ENCODE measurements at regions not wholly inside any gene's neighbourhood (a gene's known extent, or its start where the extent isn't known, plus 50 kb on each side); places are given as distances from the start of the nearest gene placed in this dataset.

DNA sequence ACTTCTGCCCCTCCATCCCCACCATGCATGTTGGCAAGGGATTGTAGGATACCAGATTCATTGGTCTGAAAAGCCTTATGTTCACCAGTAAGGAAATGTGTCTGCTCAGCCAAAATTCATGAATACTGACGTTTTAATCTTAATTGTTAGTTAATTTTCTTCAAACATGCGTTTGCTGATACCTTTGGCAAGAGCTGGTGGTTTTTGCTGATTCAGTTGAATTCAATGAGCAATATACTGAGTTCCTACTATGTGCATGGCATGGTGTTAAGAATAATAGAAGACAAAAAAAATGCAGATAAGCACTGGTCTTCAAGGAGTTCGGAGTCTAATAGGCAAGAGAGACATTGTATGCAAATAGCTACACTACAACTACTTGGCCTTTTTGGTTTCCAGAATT, 811.6 kb downstream of the BCL11A start:
- intact Hi-C loops (cut with DNase I) = no loop called here

GRCh38 chr2:59739166-59739565, 814.3 kb downstream of the BCL11A start:
- no peak overlapping the region for H3K27ac ChIP-seq (ENCODE audit: low read depth in 1 of 2, low read length in 2 of 2)
- no peaks in the 10 kb centered on the region for H3K36me3 ChIP-seq (ENCODE audit: control insufficient read depth in 1 of 2, insufficient read depth in 2 of 2, low read length in 1 of 2)
- no peaks in the 10 kb centered on the region for H3K27me3 ChIP-seq (ENCODE audit: control insufficient read depth in 1 of 2, insufficient read depth in 2 of 2, low read length in 1 of 2)
- 83 to 87% methylated on average over 4 of the region's 4 CpGs for WGBS, 2 donors
- DNase-seq (no peak), ATAC-seq (ENCODE audit: low FRiP score) (no peak)
- no peaks in the 10 kb centered on the region for H3K9me3 ChIP-seq (ENCODE audit: control insufficient read depth, low read length)
- no peaks in the 10 kb centered on the region for H3K4me1 ChIP-seq (ENCODE audit: control insufficient read depth in 1 of 2, insufficient read depth in 2 of 2, low read length in 2 of 2)
- H3K4me3 ChIP-seq (ENCODE audit: low read length in 2 of 2) = no peak overlapping the region
- intact Hi-C loops (cut with DNase I) = no loop called here

More for the DNA sequence above, 811.6 kb downstream of the BCL11A start:
- no peaks in the 10 kb centered on the region for H3K36me3 ChIP-seq (ENCODE audit: control insufficient read depth in 1 of 2, insufficient read depth in 2 of 2, low read length in 1 of 2)
- no peaks in the 10 kb centered on the region for H3K9me3 ChIP-seq (ENCODE audit: control insufficient read depth, low read length)
- no peak for ATAC-seq (ENCODE audit: low FRiP score)
- whole genome bisulfite sequencing, 2 donors = 71 to 85% methylated on average over 3 of the region's 3 CpGs
- no peaks in the 10 kb centered on the region for H3K4me1 ChIP-seq (ENCODE audit: control insufficient read depth in 1 of 2, insufficient read depth in 2 of 2, low read length in 2 of 2)
- H3K4me3 ChIP-seq (ENCODE audit: low read length in 2 of 2) = no peak overlapping the region
- no peak overlapping the region for H3K27ac ChIP-seq (ENCODE audit: low read depth in 1 of 2, low read length in 2 of 2)
- DNase-seq = no peak
- no peaks in the 10 kb centered on the region for H3K27me3 ChIP-seq (ENCODE audit: control insufficient read depth in 1 of 2, insufficient read depth in 2 of 2, low read length in 1 of 2)

DNA sequence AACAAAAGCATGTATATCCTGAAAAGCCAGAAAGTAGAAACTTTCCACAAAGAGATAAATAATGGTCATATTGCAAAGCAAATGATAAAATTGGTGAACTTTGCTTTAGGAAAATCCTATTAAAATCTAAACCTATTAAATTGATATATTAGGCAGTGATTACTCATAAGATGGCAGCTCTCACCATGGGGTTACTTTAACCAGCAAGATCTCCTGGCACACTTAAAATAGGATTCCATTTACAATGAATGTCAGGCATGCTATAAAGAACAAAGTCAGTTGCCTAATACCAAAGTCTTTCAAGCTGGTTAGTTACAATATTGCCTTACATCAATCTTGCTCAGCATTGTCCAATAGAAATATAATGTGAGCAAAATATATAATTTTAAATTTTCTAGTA, 816.2 kb downstream of the BCL11A start:
- no peak for DNase-seq

GRCh38 chr2:59734743-59735142, 818.7 kb downstream of the BCL11A start:
- no peaks in the 10 kb centered on the region for H3K9me3 ChIP-seq (ENCODE audit: control insufficient read depth, low read length)
- intact Hi-C loops (cut with DNase I) = no loop called here
- WGBS, 2 donors = 58 to 68% methylated on average over 4 of the region's 4 CpGs
- H3K4me3 ChIP-seq (ENCODE audit: low read length in 2 of 2) = no peak overlapping the region
- no peaks in the 10 kb centered on the region for H3K4me1 ChIP-seq (ENCODE audit: control insufficient read depth in 1 of 2, insufficient read depth in 2 of 2, low read length in 2 of 2)
- H3K27me3 ChIP-seq (ENCODE audit: control insufficient read depth in 1 of 2, insufficient read depth in 2 of 2, low read length in 1 of 2) = no peaks in the 10 kb centered on the region
- ATAC-seq (ENCODE audit: low FRiP score) (no peak), DNase-seq (no peak)
- no peaks in the 10 kb centered on the region for H3K36me3 ChIP-seq (ENCODE audit: control insufficient read depth in 1 of 2, insufficient read depth in 2 of 2, low read length in 1 of 2)
- H3K27ac ChIP-seq (ENCODE audit: low read depth in 1 of 2, low read length in 2 of 2) = no peak overlapping the region

More for the DNA sequence above, 816.2 kb downstream of the BCL11A start:
- H3K9me3 ChIP-seq (ENCODE audit: control insufficient read depth, low read length) = no peaks in the 10 kb centered on the region
- no peak for ATAC-seq (ENCODE audit: low FRiP score)
- H3K27ac ChIP-seq (ENCODE audit: low read depth in 1 of 2, low read length in 2 of 2) = no peak overlapping the region
- no peak overlapping the region for H3K4me3 ChIP-seq (ENCODE audit: low read length in 2 of 2)
- no peaks in the 10 kb centered on the region for H3K36me3 ChIP-seq (ENCODE audit: control insufficient read depth in 1 of 2, insufficient read depth in 2 of 2, low read length in 1 of 2)
- intact Hi-C loops (cut with DNase I) = no loop called here
- no peaks in the 10 kb centered on the region for H3K4me1 ChIP-seq (ENCODE audit: control insufficient read depth in 1 of 2, insufficient read depth in 2 of 2, low read length in 2 of 2)
- no peaks in the 10 kb centered on the region for H3K27me3 ChIP-seq (ENCODE audit: control insufficient read depth in 1 of 2, insufficient read depth in 2 of 2, low read length in 1 of 2)

DNA sequence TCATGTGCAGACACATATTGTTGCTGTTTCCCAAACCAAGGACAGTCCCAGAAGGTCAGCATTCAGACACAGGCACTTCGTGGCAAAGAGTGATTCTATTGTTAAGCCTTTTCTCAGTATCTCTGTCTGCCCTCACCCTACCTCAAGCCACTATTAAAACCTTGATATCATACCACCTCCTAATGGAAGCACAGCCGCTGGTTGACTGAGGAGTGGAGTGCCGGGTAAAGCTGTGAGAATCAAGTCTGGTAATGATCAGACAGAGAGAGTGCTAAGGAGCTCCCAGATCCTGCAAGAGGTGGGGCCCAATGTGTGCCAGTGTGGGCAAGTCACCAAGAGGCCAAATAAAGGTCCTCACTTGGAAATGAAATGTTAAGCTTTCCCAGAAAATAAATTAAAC, 819.5 kb downstream of the BCL11A start:
- H3K4me3 ChIP-seq (ENCODE audit: low read length in 2 of 2) = no peak overlapping the region
- no peaks in the 10 kb centered on the region for H3K36me3 ChIP-seq (ENCODE audit: control insufficient read depth in 1 of 2, insufficient read depth in 2 of 2, low read length in 1 of 2)
- ATAC-seq (ENCODE audit: low FRiP score) (no peak), DNase-seq (no peak)
- intact Hi-C loops (cut with DNase I) = no loop called here
- H3K4me1 ChIP-seq (ENCODE audit: control insufficient read depth in 1 of 2, insufficient read depth in 2 of 2, low read length in 2 of 2) = no peaks in the 10 kb centered on the region
- no peaks in the 10 kb centered on the region for H3K27me3 ChIP-seq (ENCODE audit: control insufficient read depth in 1 of 2, insufficient read depth in 2 of 2, low read length in 1 of 2)
- no peak overlapping the region for H3K27ac ChIP-seq (ENCODE audit: low read depth in 1 of 2, low read length in 2 of 2)
- WGBS, 2 donors = 68 to 77% methylated on average over 3 of the region's 3 CpGs
- no peaks in the 10 kb centered on the region for H3K9me3 ChIP-seq (ENCODE audit: control insufficient read depth, low read length)

DNA sequence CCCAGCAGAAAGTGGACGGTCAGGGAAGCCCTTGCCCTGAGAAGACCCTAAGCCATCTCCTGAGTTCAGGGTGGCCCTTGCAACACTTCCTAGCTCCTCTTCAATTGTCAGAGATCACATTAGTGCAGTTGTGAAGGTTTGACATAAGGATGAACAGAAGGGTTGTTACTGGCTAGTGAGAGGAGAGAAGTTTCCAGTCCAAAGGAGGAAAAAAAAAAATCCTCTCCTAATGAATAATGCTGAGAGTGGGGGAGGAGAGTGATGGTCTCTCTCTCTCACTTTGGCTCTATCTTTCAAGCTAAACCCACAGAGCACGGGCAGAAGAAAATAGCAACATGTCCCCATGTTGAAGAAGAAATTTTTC, 819.9 kb downstream of the BCL11A start:
- ATAC-seq (ENCODE audit: low FRiP score) (no peak), DNase-seq (no peak)
- Histone ChIP-seq H3K27ac (ENCODE audit: low read depth in 1 of 2, low read length in 2 of 2) (no peak overlapping the region), H3K4me1 (ENCODE audit: control insufficient read depth in 1 of 2, insufficient read depth in 2 of 2, low read length in 2 of 2) (no peaks in the 10 kb centered on the region), H3K9me3 (ENCODE audit: control insufficient read depth, low read length) (no peaks in the 10 kb centered on the region), H3K4me3 (ENCODE audit: low read length in 2 of 2) (no peak overlapping the region), H3K36me3 (ENCODE audit: control insufficient read depth in 1 of 2, insufficient read depth in 2 of 2, low read length in 1 of 2) (no peaks in the 10 kb centered on the region), H3K27me3 (ENCODE audit: control insufficient read depth in 1 of 2, insufficient read depth in 2 of 2, low read length in 1 of 2) (no peaks in the 10 kb centered on the region)
- WGBS, 2 donors = 90 to 96% methylated on average over 2 of the region's 2 CpGs
- intact Hi-C loops (cut with DNase I) = no loop called here

- H3K36me3 ChIP-seq (ENCODE audit: control insufficient read depth in 1 of 2, insufficient read depth in 2 of 2, low read length in 1 of 2) = no peaks in the 10 kb centered on the region
- DNase-seq = no peak
- no peak overlapping the region for H3K4me3 ChIP-seq (ENCODE audit: low read length in 2 of 2)
- 92 to 94% methylated on average over 15 of the region's 15 CpGs for WGBS, 2 donors
- intact Hi-C loops (cut with DNase I) = no loop called here
- H3K27me3 ChIP-seq (ENCODE audit: control insufficient read depth in 1 of 2, insufficient read depth in 2 of 2, low read length in 1 of 2) = no peaks in the 10 kb centered on the region
- H3K27ac ChIP-seq (ENCODE audit: low read depth in 1 of 2, low read length in 2 of 2) = no peak overlapping the region
- no peaks in the 10 kb centered on the region for H3K9me3 ChIP-seq (ENCODE audit: control insufficient read depth, low read length)
- no peak for ATAC-seq (ENCODE audit: low FRiP score)
- no peaks in the 10 kb centered on the region for H3K4me1 ChIP-seq (ENCODE audit: control insufficient read depth in 1 of 2, insufficient read depth in 2 of 2, low read length in 2 of 2)
These were observed 820.4 kb downstream of the BCL11A start for GRCh38 chr2:59732871-59733566.

DNA sequence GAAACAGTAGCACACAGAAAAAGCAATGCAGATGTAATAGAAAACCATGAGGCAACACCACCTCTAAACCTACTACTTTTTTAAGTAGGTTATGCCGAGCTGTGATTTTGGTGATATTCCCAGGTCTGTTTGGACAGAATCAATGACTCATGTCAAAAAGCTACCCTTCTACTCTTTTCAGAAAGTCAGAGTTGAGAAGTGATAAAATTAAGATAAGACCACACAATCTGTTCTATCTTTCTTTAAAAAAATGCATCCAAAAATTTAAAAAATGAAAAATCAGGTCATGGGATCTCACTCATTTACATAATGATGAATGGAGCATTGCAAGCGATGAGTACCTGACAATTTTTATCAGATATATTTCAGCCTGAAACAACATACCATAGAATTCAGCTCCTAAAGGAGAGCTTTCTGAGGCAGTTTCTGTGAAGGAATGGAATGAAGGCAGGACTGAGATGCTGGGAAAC, 826.3 kb downstream of the BCL11A start:
- H3K4me1 ChIP-seq (ENCODE audit: control insufficient read depth in 1 of 2, insufficient read depth in 2 of 2, low read length in 2 of 2) = no peaks in the 10 kb centered on the region
- DNase-seq (no peak), ATAC-seq (ENCODE audit: low FRiP score) (no peak)
- H3K27ac ChIP-seq (ENCODE audit: low read depth in 1 of 2, low read length in 2 of 2) = no peak overlapping the region
- H3K9me3 ChIP-seq (ENCODE audit: control insufficient read depth, low read length) = no peaks in the 10 kb centered on the region
- no peaks in the 10 kb centered on the region for H3K27me3 ChIP-seq (ENCODE audit: control insufficient read depth in 1 of 2, insufficient read depth in 2 of 2, low read length in 1 of 2)
- intact Hi-C loops (cut with DNase I) = no loop called here
- no peak overlapping the region for H3K4me3 ChIP-seq (ENCODE audit: low read length in 2 of 2)
- WGBS, 2 donors = 26 to 41% methylated on average over 2 of the region's 2 CpGs
- H3K36me3 ChIP-seq (ENCODE audit: control insufficient read depth in 1 of 2, insufficient read depth in 2 of 2, low read length in 1 of 2) = no peaks in the 10 kb centered on the region

- H3K27me3 ChIP-seq (ENCODE audit: control insufficient read depth in 1 of 2, insufficient read depth in 2 of 2, low read length in 1 of 2) = no peaks in the 10 kb centered on the region
- H3K4me1 ChIP-seq (ENCODE audit: control insufficient read depth in 1 of 2, insufficient read depth in 2 of 2, low read length in 2 of 2) = no peaks in the 10 kb centered on the region
- ATAC-seq (ENCODE audit: low FRiP score) (no peak), DNase-seq (no peak)
- no peak overlapping the region for H3K27ac ChIP-seq (ENCODE audit: low read depth in 1 of 2, low read length in 2 of 2)
- H3K9me3 ChIP-seq (ENCODE audit: control insufficient read depth, low read length) = no peaks in the 10 kb centered on the region
- intact Hi-C loops (cut with DNase I) = no loop called here
- WGBS, 2 donors = 59 to 64% methylated on average over 9 of the region's 9 CpGs
- no peak overlapping the region for H3K4me3 ChIP-seq (ENCODE audit: low read length in 2 of 2)
- H3K36me3 ChIP-seq (ENCODE audit: control insufficient read depth in 1 of 2, insufficient read depth in 2 of 2, low read length in 1 of 2) = no peaks in the 10 kb centered on the region
These were observed 827.0 kb downstream of the BCL11A start for GRCh38 chr2:59726228-59727120.
